SK-N-MC (cell line): ENCODE measurements at regions not wholly inside any gene's neighbourhood (a gene's known extent, or its start where the extent isn't known, plus 50 kb on each side); places are given as distances from the start of the nearest gene placed in this dataset.

Experiments used
- EZH2 ChIP-seq: fragments of 200-600 bp; sonication (generic); IDR thresholded peaks from one replicate; pipeline ENCODE4 v1.6.1; 2017; ENCODE audit warnings: antibody characterized with exemption
- FOXP2 ChIP-seq: optimal IDR thresholded peaks from 2 replicates; pipeline ENCODE3; 2011; ENCODE audit warnings: mild to moderate bottlenecking, moderate library complexity; ENCODE audit not compliant: insufficient read depth; ENCODE audit errors: extremely low read length, control extremely low read depth
- POLR2AphosphoS5 ChIP-seq: IDR thresholded peaks from 2 replicates; pipeline ENCODE4 v1.6.1; 2012; ENCODE audit warnings: mild to moderate bottlenecking, low read depth, low read length, borderline replicate concordance

GRCh38 chr14:58961045-58961731, 227.3 kb upstream of the DAAM1 start:
- TF ChIP-seq POLR2AphosphoS5 (no peak), EZH2 (no peak), FOXP2 (no peak)
